HepG2 (cell line): ENCODE measurements at regions not wholly inside any gene's neighbourhood (a gene's known extent, or its start where the extent isn't known, plus 50 kb on each side); places are given as distances from the start of the nearest gene placed in this dataset.
A peak's percentile ranks its signal among the peaks of the same experiment; 100 is the strongest.
"Not testable (repeated sequence)": the region's sequence is repeated elsewhere in the genome, so short reads cannot be mapped to it uniquely, and the experiment has no call there.

Source experiments
- ATAC-seq: fragments of 200-7000 bp; cut with Tn5 transposase; 3 replicates; pipeline ENCODE4 v1.9.1; 2020; ENCODE audit warnings: mild to moderate bottlenecking, moderate library complexity
- BruUV-seq: library from RNA; stranded (reverse); fragments of 400-500 nt; replicated peaks from 2 replicates; lab custom pipeline; 2021; lab: Mats Ljungman, UMichigan
- CTCF ChIA-PET: fragments of 300-600 bp; formaldehyde crosslinking; extraction: SDS; loops from one replicate; lab custom pipeline; 2021; ENCODE audit warnings: low total read pairs, inconsistent platforms, low intra/inter-chr PET ratio; lab: Yijun Ruan, JAX
- POLR2A ChIA-PET: fragments of 350-600 bp; sonication (Branson Sonifier 250); formaldehyde crosslinking; loops from one replicate; lab custom pipeline; 2020; ENCODE audit warnings: antibody characterized with exemption, inconsistent platforms; lab: Yijun Ruan, JAX
- DNase-seq: peaks from one replicate; pipeline ENCODE4 v3.0.0-alpha.2; 2015; ENCODE audit warnings: low spot score
- FAIRE-seq: peaks from 3 replicates; lab custom pipeline; 2011; peaks lifted over from hg19 to GRCh38; lab: Jason Lieb, UNC
- H2AFZ ChIP-seq: one replicate; pipeline ENCODE4 v1.6.1; 2011; ENCODE audit warnings: low read length, inconsistent platforms
- H3K27ac ChIP-seq: fragments of 300-600 bp; 3 replicates; pipeline ENCODE4 v1.8.0; 2011; ENCODE audit warnings: mixed run types, mild to moderate bottlenecking, mixed read lengths, low read length, inconsistent platforms; ENCODE audit not compliant: insufficient read depth; ENCODE audit errors: extremely low read length
- H3K27me3 ChIP-seq, 2 experiments: fragments of 200-600 bp in 1 of 2; 2 replicates in 1 of 2; 3 replicates in 1 of 2; pipeline versions ENCODE4 v1.6.0 to v1.8.0; 2011; ENCODE audit warnings: low read length in 2 of 2, mild to moderate bottlenecking in 2 of 2, moderate library complexity in 2 of 2, inconsistent platforms in 1 of 2; ENCODE audit not compliant: insufficient read depth in 2 of 2, control insufficient read depth in 1 of 2
- H3K36me3 ChIP-seq, 2 experiments: fragments of 200-600 bp in 1 of 2; replicated peaks in 1 of 2; 2 replicates in 1 of 2; 3 replicates in 1 of 2; pipeline versions ENCODE4 v1.5.1 to v1.8.0; 2011; ENCODE audit warnings: low read length in 2 of 2, inconsistent platforms in 1 of 2; ENCODE audit not compliant: insufficient read depth in 2 of 2, control insufficient read depth in 1 of 2
- H3K4me1 ChIP-seq: 2 replicates; pipeline ENCODE4 v1.5.1; 2012; ENCODE audit warnings: low read length, inconsistent platforms; ENCODE audit not compliant: insufficient read depth
- H3K4me2 ChIP-seq: 2 replicates; pipeline ENCODE4 v1.6.0; 2011; ENCODE audit warnings: low read depth, low read length, inconsistent platforms
- H3K4me3 ChIP-seq, 3 experiments: fragments of 200-600 bp in 1 of 3; sonication (generic), shearing (Covaris generic) in 1 of 3; replicated peaks in 1 of 3; 2 replicates each; pipeline ENCODE4 v1.5.1; 2011 to 2016; ENCODE audit warnings: low read length in 3 of 3, inconsistent platforms in 2 of 3, low read depth in 2 of 3, mild to moderate bottlenecking in 2 of 3, control low read depth in 1 of 3, mixed read lengths in 1 of 3; ENCODE audit not compliant: insufficient read depth in 1 of 3
- H3K79me2 ChIP-seq: one replicate; pipeline ENCODE4 v1.6.1; 2011; ENCODE audit warnings: low read length, inconsistent platforms; ENCODE audit not compliant: insufficient read depth
- H3K9ac ChIP-seq: 2 replicates; pipeline ENCODE4 v1.6.0; 2011; ENCODE audit warnings: mild to moderate bottlenecking, low read depth, low read length, inconsistent platforms; ENCODE audit not compliant: insufficient read depth
- H3K9me3 ChIP-seq: 2 replicates; pipeline ENCODE4 v1.5.1; 2012; ENCODE audit warnings: mild to moderate bottlenecking, low read length
- H4K20me1 ChIP-seq: 2 replicates; pipeline ENCODE4 v1.6.0; 2011; ENCODE audit warnings: inconsistent platforms, mild to moderate bottlenecking, low read length, moderate library complexity; ENCODE audit not compliant: insufficient read depth
- FOSL2 ChIP-seq: sonication (generic); formaldehyde crosslinking; IDR thresholded peaks from 2 replicates; pipeline ENCODE4 v1.4.0; 2020; ENCODE audit warnings: missing genetic modification reagents
- HNF4G ChIP-seq, 2 experiments: sonication (generic) in 1 of 2; formaldehyde crosslinking in 1 of 2; IDR thresholded peaks; 2 replicates each; pipeline versions ENCODE4 v1.4.0 to v1.6.1; 2011 to 2020; ENCODE audit warnings: borderline replicate concordance in 2 of 2, low read depth in 2 of 2, mild to moderate bottlenecking in 2 of 2, low read length in 1 of 2, missing genetic modification reagents in 1 of 2, moderate library complexity in 1 of 2
- MAF1 ChIP-seq: sonication (generic); formaldehyde crosslinking; IDR thresholded peaks from 2 replicates; pipeline ENCODE4 v1.5.0; 2020; ENCODE audit warnings: missing genetic modification reagents, borderline replicate concordance
- ONECUT2 ChIP-seq: sonication (generic); formaldehyde crosslinking; IDR thresholded peaks from 2 replicates; pipeline ENCODE4 v1.4.0; 2020; ENCODE audit warnings: missing genetic modification reagents
- STAG1 ChIP-seq: sonication (generic); formaldehyde crosslinking; IDR thresholded peaks from 2 replicates; pipeline ENCODE4 v1.4.0; 2020; ENCODE audit warnings: missing genetic modification reagents
- WGBS: methylation state at CpG from one replicate; pipeline ENCODE4 v1.1.6; 2017; ENCODE audit warnings: low lambda C conversion rate; 5-methylcytosine and 5-hydroxymethylcytosine counted together
- in situ Hi-C: cut with HindIII; loops from 2 replicates; pipeline ENCODE4 v1.10.0; 2017; ENCODE audit warnings: low pct_unique_long_range_greater_than_20kb; ENCODE audit not compliant: extremely low pct_ligation_motif_present
- intact Hi-C: fragments of 100-400 bp; cut with micrococcal nuclease; formaldehyde crosslinking; loops from one replicate; pipeline ENCODE4 v1.10.0; 2022; ENCODE audit not compliant: unreplicated experiment
- TF ChIP-seq, protein P1 (sequence below): sonication (generic); formaldehyde crosslinking; IDR thresholded peaks from 2 replicates; pipeline ENCODE4 v1.9.0; 2022; ENCODE audit warnings: missing genetic modification reagents, mild to moderate bottlenecking, borderline replicate concordance
- TF ChIP-seq, protein P2 (sequence below): sonication (generic); formaldehyde crosslinking; IDR thresholded peaks from 2 replicates; pipeline ENCODE4 v1.5.0; 2020; ENCODE audit warnings: mild to moderate bottlenecking, missing genetic modification reagents, moderate library complexity

DNA sequence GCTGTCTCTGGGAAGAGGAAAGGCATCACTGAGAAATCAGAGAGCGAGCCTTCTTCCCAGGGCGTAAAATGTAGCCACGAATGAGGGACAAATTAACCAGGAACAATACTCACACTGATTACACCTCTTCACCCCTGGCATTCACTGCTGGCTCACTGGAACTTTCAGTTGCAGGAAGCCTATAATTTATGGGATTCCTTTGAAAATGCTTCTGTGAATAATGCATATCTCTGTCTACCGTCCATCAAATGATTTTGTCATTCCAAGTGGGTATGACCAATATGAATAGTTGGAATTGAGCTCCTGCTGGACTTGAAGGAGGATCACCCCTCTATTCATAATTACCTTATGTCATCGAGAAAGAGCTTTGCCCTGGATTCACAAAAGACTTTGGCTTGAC, 360.3 kb upstream of the FZD8 start (continued):
- TF ChIP-seq FOSL2 (no peak), ONECUT2 (CRISPR knock-in tag) (no peak), MAF1 (no peak), HNF4G (IDR thresholded peaks at IDR 0.05; ENCODE audit: borderline replicate concordance, low read depth, low read length) (no peak), HNF4G (CRISPR knock-in tag; IDR thresholded peaks at IDR 0.05; ENCODE audit: borderline replicate concordance, low read depth) (no peak)
- TF ChIP-seq, protein P1, sequence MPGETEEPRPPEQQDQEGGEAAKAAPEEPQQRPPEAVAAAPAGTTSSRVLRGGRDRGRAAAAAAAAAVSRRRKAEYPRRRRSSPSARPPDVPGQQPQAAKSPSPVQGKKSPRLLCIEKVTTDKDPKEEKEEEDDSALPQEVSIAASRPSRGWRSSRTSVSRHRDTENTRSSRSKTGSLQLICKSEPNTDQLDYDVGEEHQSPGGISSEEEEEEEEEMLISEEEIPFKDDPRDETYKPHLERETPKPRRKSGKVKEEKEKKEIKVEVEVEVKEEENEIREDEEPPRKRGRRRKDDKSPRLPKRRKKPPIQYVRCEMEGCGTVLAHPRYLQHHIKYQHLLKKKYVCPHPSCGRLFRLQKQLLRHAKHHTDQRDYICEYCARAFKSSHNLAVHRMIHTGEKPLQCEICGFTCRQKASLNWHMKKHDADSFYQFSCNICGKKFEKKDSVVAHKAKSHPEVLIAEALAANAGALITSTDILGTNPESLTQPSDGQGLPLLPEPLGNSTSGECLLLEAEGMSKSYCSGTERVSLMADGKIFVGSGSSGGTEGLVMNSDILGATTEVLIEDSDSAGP = no peak

DNA sequence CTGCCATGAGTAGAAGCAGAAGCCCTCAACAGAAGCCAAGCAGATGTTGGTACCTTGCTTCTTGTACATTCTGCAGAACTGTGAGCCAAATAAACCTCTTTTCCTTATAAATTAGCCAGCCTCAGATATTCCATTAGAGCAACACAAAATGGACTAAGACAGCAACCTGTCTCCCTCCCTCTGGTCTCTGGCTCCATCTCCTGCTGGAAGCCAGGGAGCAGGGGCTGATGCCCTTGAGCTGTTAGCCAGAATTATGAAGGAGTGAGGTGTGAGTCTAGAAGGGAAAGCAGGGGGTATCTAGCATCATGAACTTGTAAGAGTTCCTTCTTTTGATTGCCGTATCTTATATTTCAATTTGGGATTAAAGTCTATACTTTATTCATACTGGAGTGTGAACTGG, 358.7 kb upstream of the FZD8 start:
- H3K4me3 ChIP-seq, H3K9ac ChIP-seq, H3K4me1 ChIP-seq, FAIRE-seq, H3K79me2 ChIP-seq, CTCF ChIA-PET, ATAC-seq, H2AFZ ChIP-seq, intact Hi-C loops, H4K20me1 ChIP-seq, H3K27me3 ChIP-seq, H3K27ac ChIP-seq, H3K4me2 ChIP-seq, BruUV-seq, POLR2A ChIA-PET, H3K9me3 ChIP-seq, in situ Hi-C loops, H3K36me3 ChIP-seq, DNase-seq: not testable (repeated sequence)
- WGBS = 46% methylated on average over 1 of the region's 1 CpG
- TF ChIP-seq, protein P2, sequence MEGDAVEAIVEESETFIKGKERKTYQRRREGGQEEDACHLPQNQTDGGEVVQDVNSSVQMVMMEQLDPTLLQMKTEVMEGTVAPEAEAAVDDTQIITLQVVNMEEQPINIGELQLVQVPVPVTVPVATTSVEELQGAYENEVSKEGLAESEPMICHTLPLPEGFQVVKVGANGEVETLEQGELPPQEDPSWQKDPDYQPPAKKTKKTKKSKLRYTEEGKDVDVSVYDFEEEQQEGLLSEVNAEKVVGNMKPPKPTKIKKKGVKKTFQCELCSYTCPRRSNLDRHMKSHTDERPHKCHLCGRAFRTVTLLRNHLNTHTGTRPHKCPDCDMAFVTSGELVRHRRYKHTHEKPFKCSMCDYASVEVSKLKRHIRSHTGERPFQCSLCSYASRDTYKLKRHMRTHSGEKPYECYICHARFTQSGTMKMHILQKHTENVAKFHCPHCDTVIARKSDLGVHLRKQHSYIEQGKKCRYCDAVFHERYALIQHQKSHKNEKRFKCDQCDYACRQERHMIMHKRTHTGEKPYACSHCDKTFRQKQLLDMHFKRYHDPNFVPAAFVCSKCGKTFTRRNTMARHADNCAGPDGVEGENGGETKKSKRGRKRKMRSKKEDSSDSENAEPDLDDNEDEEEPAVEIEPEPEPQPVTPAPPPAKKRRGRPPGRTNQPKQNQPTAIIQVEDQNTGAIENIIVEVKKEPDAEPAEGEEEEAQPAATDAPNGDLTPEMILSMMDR (CRISPR knock-in tag) = 0 out of 2 replicates have a peak, but pooled peaks have one; percentile 17
- TF ChIP-seq STAG1 = peak; percentile 25; the same call in 1 of the 2 replicates
